HFF-Myc (cell line): ENCODE measurements at regions not wholly inside any gene's neighbourhood (a gene's known extent, or its start where the extent isn't known, plus 50 kb on each side); places are given as distances from the start of the nearest gene placed in this dataset.
"Not testable (repeated sequence)": the region's sequence is repeated elsewhere in the genome, so short reads cannot be mapped to it uniquely, and the experiment has no call there.

Experiments used
- DNase-seq: peaks from one replicate; pipeline ENCODE4 v3.0.0-alpha.2; 2011; ENCODE audit warnings: low read depth; ENCODE audit errors: extremely low read depth
- H3K4me3 ChIP-seq: replicated peaks from 2 replicates; pipeline ENCODE4 v1.5.1; 2011; ENCODE audit warnings: low read depth, mild to moderate bottlenecking, control low read depth, low read length
- CTCF ChIP-seq: IDR thresholded peaks from 2 replicates; pipeline ENCODE4 v1.5.1; 2012; ENCODE audit warnings: mild to moderate bottlenecking, low read depth, low read length, control low read depth; ENCODE audit errors: missing control alignments

- no peak for DNase-seq
- no peak overlapping the region for H3K4me3 ChIP-seq
- TF ChIP-seq CTCF: no peak
Measured at GRCh38 chr1:188615321-188615720, 1786.6 kb downstream of the PLA2G4A start.

DNA sequence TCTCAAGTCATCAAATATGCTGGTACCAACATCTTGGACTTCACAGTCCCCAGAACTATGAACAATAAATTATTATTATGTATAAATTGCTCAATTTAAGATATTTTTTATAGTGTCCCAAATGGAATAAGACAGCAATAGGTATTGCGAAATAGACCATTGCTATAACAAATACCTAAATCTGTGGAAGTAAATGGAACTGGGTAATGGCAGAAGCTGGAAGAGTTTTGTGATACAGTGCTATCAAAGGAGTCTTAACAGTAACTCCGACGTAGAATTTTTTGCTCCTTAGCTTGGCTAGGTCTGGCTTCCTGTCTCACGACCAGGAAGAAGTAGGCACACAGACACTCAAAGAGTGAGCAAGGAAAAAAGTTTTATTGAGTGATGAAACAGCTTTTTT, 1791.5 kb downstream of the PLA2G4A start:
- no peak overlapping the region for H3K4me3 ChIP-seq
- TF ChIP-seq CTCF: no peak
- DNase-seq: no peak

DNA sequence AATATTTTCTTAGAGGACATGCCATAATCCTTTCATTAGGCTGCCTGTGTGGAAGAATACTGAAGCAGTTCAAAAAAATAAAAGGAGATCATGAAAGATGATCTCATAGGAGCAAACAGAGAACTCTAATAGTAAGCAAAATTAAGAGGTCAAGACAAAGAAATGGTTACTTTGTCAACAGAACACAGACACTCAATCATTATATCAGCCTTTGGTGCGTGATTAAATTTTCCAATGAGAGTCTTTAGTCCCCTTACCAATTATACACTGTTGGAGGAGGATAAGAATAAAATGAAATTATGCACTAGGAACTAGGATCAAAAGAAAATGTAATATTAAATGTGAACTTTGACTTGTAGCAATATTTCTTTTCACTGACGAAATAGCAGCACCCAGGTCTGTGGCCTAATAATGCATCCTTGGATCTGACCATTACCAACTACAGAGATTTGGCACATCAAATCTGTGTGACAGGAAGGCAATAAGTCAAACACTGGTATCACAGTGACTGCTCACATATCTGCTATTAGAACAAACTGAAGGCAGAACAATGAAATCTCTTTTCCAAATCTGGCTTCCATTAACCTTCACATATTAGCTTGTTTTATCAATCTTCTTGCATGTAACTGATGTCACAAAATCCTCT, 1812.9 kb downstream of the PLA2G4A start:
- TF ChIP-seq CTCF: no peak
- no peak for DNase-seq

DNA sequence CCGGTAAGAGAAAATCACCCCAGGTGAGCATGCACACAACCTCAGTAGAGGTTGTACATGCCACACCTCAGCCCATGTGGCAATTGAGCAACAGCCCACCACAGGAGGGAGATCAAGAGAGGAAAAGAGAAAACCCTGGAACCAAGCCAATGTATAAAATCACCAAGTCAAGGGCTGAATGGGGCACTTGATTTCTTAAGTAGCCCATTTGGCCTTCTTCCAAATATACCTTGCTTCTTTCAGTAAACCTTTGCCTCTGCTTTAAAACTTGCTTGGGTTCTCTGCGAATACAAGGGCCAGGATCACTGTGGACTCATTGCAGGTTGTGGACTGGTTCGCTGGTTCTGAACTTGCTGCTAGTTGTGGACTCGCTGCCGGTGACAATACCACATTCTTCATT, 1814.0 kb downstream of the PLA2G4A start:
- DNase-seq: no peak
- no peak overlapping the region for H3K4me3 ChIP-seq
- no peak for TF ChIP-seq CTCF

More for the DNA sequence above, 1812.9 kb downstream of the PLA2G4A start:
- no peak overlapping the region for H3K4me3 ChIP-seq

- H3K4me3 ChIP-seq: no peak overlapping the region
- no peak for DNase-seq
- no peak for TF ChIP-seq CTCF
Measured at GRCh38 chr1:188652678-188653077, 1823.9 kb downstream of the PLA2G4A start.

DNA sequence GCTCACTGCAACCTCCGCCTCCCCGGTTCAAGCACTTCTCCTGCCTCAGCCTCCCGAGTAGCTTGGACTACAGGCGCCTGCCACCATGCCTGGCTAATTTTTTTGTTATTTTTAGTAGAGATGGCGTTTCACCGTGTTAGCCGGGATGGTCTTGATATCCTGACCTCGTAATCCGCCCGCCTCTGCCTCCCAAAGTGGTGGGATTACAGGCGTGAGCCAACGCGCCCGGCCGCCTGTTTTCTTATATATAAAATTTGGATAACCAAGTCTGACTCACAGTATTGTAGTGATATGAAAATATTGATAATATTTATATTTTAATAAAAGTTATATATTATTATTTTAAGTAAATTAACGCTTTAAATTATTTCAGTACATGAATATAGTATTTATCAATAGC, 1821.7 kb downstream of the BRINP3 start:
- H3K4me3 ChIP-seq, DNase-seq: not testable (repeated sequence)

DNA sequence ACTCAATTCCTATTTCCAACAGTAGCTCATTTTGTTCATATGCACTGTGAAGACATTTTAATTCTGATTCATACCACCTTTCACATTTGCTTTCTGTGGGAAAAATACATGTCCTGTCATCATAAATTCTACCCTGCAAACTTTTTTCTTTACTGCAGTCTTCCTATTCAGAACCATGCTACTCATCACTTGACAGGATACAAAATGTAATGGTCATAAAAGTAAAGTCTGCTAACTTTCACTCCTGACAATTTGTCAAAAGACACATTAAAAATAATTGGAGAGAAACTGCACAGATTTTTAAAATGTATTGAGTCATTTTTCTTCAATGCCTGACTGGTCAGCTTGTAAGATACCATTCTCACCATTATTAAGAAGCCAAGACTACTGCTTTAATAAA, 1817.1 kb downstream of the BRINP3 start:
- no peak for TF ChIP-seq CTCF
- no peak overlapping the region for H3K4me3 ChIP-seq
- DNase-seq: no peak
